Spleen (tissue), 11 donors: ENCODE measurements at regions not wholly inside any gene's neighbourhood (a gene's known extent, or its start where the extent isn't known, plus 50 kb on each side); places are given as distances from the start of the nearest gene placed in this dataset.

Experiments
- DNase-seq: peaks from one replicate; pipeline ENCODE4 v3.0.0-alpha.2; 2020
- H3K27ac ChIP-seq, 8 donors: fragments of 200-600 bp; sonication (generic) in 7 of 8; 1 replicate in 4 of 8; 2 replicates in 4 of 8; pipeline versions ENCODE4 v1.5.0 to v1.8.0; 2016 to 2021; ENCODE audit warnings: inconsistent platforms in 4 of 8, mild to moderate bottlenecking in 4 of 8, moderate library complexity in 1 of 8
- H3K27me3 ChIP-seq, 7 donors: fragments of 200-600 bp; sonication (generic) in 6 of 7; replicated peaks in 1 of 7; 1 replicate in 4 of 7; 2 replicates in 3 of 7; pipeline versions ENCODE4 v1.5.0 to v1.8.0; 2016 to 2021; ENCODE audit warnings: inconsistent platforms in 3 of 7, mild to moderate bottlenecking in 1 of 7
- H3K36me3 ChIP-seq, 6 donors: fragments of 200-600 bp; sonication (generic) in 5 of 6; 1 replicate in 4 of 6; 2 replicates in 2 of 6; pipeline versions ENCODE4 v1.5.0 to v1.8.0; 2016 to 2021; ENCODE audit warnings: inconsistent platforms in 2 of 6
- H3K4me1 ChIP-seq, 6 donors: fragments of 200-600 bp; sonication (generic) in 5 of 6; 1 replicate in 3 of 6; 2 replicates in 3 of 6; pipeline versions ENCODE4 v1.5.0 to v1.8.0; 2016 to 2021; ENCODE audit warnings: inconsistent platforms in 3 of 6
- H3K4me3 ChIP-seq, 8 donors: fragments of 200-600 bp; sonication (generic) in 7 of 8; 1 replicate in 4 of 8; 2 replicates in 4 of 8; pipeline versions ENCODE4 v1.5.0 to v1.8.0; 2016 to 2021; ENCODE audit warnings: inconsistent platforms in 4 of 8, mild to moderate bottlenecking in 4 of 8, moderate library complexity in 2 of 8
- H3K9me3 ChIP-seq, 8 donors: fragments of 200-600 bp; sonication (generic) in 7 of 8; 1 replicate in 4 of 8; 2 replicates in 4 of 8; pipeline versions ENCODE4 v1.5.0 to v1.8.0; 2016 to 2021; ENCODE audit warnings: inconsistent platforms in 4 of 8
- CTCF ChIP-seq, 11 experiments: fragments of 200-600 bp in 7 of 11; fragments of 450-650 bp in 4 of 11; sonication (generic) in 4 of 11; IDR thresholded peaks in 8 of 11; conservative IDR thresholded peaks in 3 of 11; 1 replicate in 7 of 11; 2 replicates in 4 of 11; pipeline versions ENCODE4 v1.4.0 to v1.8.0; 2016 to 2021; ENCODE audit warnings: antibody characterized with exemption in 11 of 11, inconsistent platforms in 4 of 11, mild to moderate bottlenecking in 1 of 11
- POLR2A ChIP-seq, 3 donors: fragments of 450-650 bp; IDR thresholded peaks; one replicate each; pipeline ENCODE4 v1.5.1; 2017; ENCODE audit warnings: antibody characterized with exemption in 3 of 3, mild to moderate bottlenecking in 1 of 3
- POLR2AphosphoS5 ChIP-seq, 3 donors: sonication (generic); formaldehyde crosslinking; IDR thresholded peaks; one replicate each; pipeline ENCODE4 v1.5.1; 2017; ENCODE audit warnings: antibody characterized with exemption in 3 of 3
- WGBS, 5 donors: extraction: QIAGEN DNeasy Blood & Tissue Kit in 3 of 5; methylation state at CpG; one replicate each; pipeline versions ENCODE4 v1.1.5 to v1.1.7; 2013 to 2018; 5-methylcytosine and 5-hydroxymethylcytosine counted together
- intact Hi-C: fragments of 100-400 bp; cut with DNase I; formaldehyde crosslinking; loops from one replicate; pipeline ENCODE4 v1.15.0; 2023; ENCODE audit warnings: low total_unique reads
- donor health status: healthy with polysubstance abuse.
- donor health status: DM: no; HTN: no; CAD: no; lungs with moderate emphysema.
- donor health status: DM: no; HTN: no; CAD: no.
- donor health status: Bipolar disorder and iron deficiency.
- donor health status: healthy.
- donor health status: DM: no; HTN: no; CAD: no.
- donor health status: DM: yes; HTN: yes; CAD: no.

- Histone ChIP-seq H3K9me3 (peaks cover 0 to 37% (median 15%) of the 10 kb centered on the region in 8 donors), H3K36me3 (no peaks in the 10 kb centered on the region), H3K4me1 (no peaks in the 10 kb centered on the region), H3K4me3 (no peak overlapping the region), H3K27ac (no peak overlapping the region), H3K27me3 (no peaks in the 10 kb centered on the region)
- no peak for DNase-seq
- WGBS, 5 donors: 94 to 98% (median 97%) methylated on average over 37 to 59 of the region's 59 CpGs
- intact Hi-C loops: no loop called here
- no peak for TF ChIP-seq POLR2A (IDR thresholded peaks at IDR 0.05)
Measured at GRCh38 chr13:88345171-88345847, 674.1 kb downstream of the SLITRK5 start.

GRCh38 chr13:88360761-88361160 is 689.6 kb downstream of the SLITRK5 start:
- H3K4me1 ChIP-seq: no peaks in the 10 kb centered on the region
- no peaks in the 10 kb centered on the region for H3K27me3 ChIP-seq
- TF ChIP-seq POLR2A (IDR thresholded peaks at IDR 0.05) (no peak), CTCF (IDR thresholded peaks at IDR 0.05 in 8 of 11, conservative IDR thresholded peaks at IDR 0.05 in 3 of 11) (no peak), POLR2AphosphoS5 (IDR thresholded peaks at IDR 0.05) (no peak)
- H3K27ac ChIP-seq: no peak overlapping the region
- no peaks in the 10 kb centered on the region for H3K36me3 ChIP-seq
- H3K4me3 ChIP-seq: no peak overlapping the region
- no peak for DNase-seq
- WGBS, 5 donors: 55 to 77% (median 74%) methylated on average over 2 of the region's 2 CpGs
- intact Hi-C loops: no loop called here
- peaks cover 0 to 5% (median 1%) of the 10 kb centered on the region in 8 donors for H3K9me3 ChIP-seq

GRCh38 chr13:88369866-88370265 is 698.7 kb downstream of the SLITRK5 start:
- TF ChIP-seq POLR2AphosphoS5 (IDR thresholded peaks at IDR 0.05) (no peak), CTCF (IDR thresholded peaks at IDR 0.05 in 8 of 11, conservative IDR thresholded peaks at IDR 0.05 in 3 of 11) (no peak), POLR2A (IDR thresholded peaks at IDR 0.05) (no peak)
- no peak for DNase-seq
- intact Hi-C loops: no loop called here
- Histone ChIP-seq H3K27me3 (no peaks in the 10 kb centered on the region), H3K27ac (no peak overlapping the region), H3K4me1 (no peaks in the 10 kb centered on the region), H3K9me3 (peaks cover 0 to 13% (median 9%) of the 10 kb centered on the region in 8 donors), H3K36me3 (no peaks in the 10 kb centered on the region), H3K4me3 (no peak overlapping the region)

GRCh38 chr13:88376760-88377388 is 705.7 kb downstream of the SLITRK5 start:
- no peaks in the 10 kb centered on the region for H3K27me3 ChIP-seq
- no peak for DNase-seq
- intact Hi-C loops: no loop called here
- H3K27ac ChIP-seq: no peak overlapping the region
- H3K9me3 ChIP-seq: peaks cover 0 to 13% (median 9%) of the 10 kb centered on the region in 8 donors
- H3K36me3 ChIP-seq: no peaks in the 10 kb centered on the region
- no peak for TF ChIP-seq CTCF (IDR thresholded peaks at IDR 0.05 in 8 of 11, conservative IDR thresholded peaks at IDR 0.05 in 3 of 11)
- no peak for TF ChIP-seq POLR2AphosphoS5 (IDR thresholded peaks at IDR 0.05)
- no peak for TF ChIP-seq POLR2A (IDR thresholded peaks at IDR 0.05)
- H3K4me1 ChIP-seq: no peaks in the 10 kb centered on the region
- WGBS, 5 donors: 60 to 72% (median 69%) methylated on average over 2 of the region's 2 CpGs
- no peak overlapping the region for H3K4me3 ChIP-seq
